Nephron (organoid): ENCODE measurements at regions not wholly inside any gene's neighbourhood (a gene's known extent, or its start where the extent isn't known, plus 50 kb on each side); places are given as distances from the start of the nearest gene placed in this dataset.

ENCODE experiments used
- H3K27ac Mint-ChIP-seq, 3 experiments: 2 replicates each; pipeline ENCODE4 v1.8.0; 2020; ENCODE audit warnings: mixed read lengths in 3 of 3, mild to moderate bottlenecking in 2 of 3, moderate library complexity in 1 of 3
- H3K27me3 Mint-ChIP-seq: 2 replicates; pipeline ENCODE4 v1.8.0; 2021; ENCODE audit warnings: low read depth, mild to moderate bottlenecking, moderate library complexity, mixed read lengths
- H3K36me3 Mint-ChIP-seq: 2 replicates; pipeline ENCODE4 v1.8.0; 2020; ENCODE audit warnings: low read depth, mixed read lengths
- H3K4me1 Mint-ChIP-seq: 2 replicates; pipeline ENCODE4 v1.8.0; 2020; ENCODE audit warnings: mixed read lengths
- H3K4me3 Mint-ChIP-seq, 3 experiments: 2 replicates each; pipeline ENCODE4 v1.8.0; 2020; ENCODE audit warnings: mild to moderate bottlenecking in 3 of 3, mixed read lengths in 3 of 3, moderate library complexity in 2 of 3
- H3K9me3 Mint-ChIP-seq: 2 replicates; pipeline ENCODE4 v1.8.0; 2020; ENCODE audit warnings: mixed read lengths
- TF ChIP-seq, protein P1 (sequence below), 3 experiments: fragments of 200-600 bp; sonication (generic); IDR thresholded peaks; one replicate each; pipeline ENCODE4 v1.5.0; 2021; ENCODE audit warnings: antibody characterized with exemption in 3 of 3; ENCODE audit not compliant: unreplicated experiment in 3 of 3

DNA sequence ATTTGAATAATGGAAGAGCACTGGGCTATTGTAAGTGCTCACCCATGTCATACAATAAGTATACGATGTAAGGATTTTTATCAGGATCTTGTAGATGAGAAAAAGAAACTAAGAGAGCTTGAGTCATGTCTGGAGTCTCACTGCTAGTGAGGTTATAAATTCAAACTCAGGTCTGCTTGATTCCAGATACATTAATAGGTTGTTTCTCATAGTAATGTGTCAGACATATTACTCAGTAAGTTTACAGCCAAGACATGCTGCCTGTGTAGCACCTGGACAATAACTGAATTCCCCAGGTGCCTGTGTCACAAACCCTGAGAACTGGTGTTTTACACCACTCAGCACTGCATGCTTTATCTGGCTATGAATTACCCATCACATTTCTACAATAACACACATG lies 216.9 kb upstream of the LRP1B start:
- no peaks in the 10 kb centered on the region for H3K27me3 Mint-ChIP-seq
- H3K4me3 Mint-ChIP-seq: no peak overlapping the region
- no peaks in the 10 kb centered on the region for H3K4me1 Mint-ChIP-seq
- TF ChIP-seq, protein P1, sequence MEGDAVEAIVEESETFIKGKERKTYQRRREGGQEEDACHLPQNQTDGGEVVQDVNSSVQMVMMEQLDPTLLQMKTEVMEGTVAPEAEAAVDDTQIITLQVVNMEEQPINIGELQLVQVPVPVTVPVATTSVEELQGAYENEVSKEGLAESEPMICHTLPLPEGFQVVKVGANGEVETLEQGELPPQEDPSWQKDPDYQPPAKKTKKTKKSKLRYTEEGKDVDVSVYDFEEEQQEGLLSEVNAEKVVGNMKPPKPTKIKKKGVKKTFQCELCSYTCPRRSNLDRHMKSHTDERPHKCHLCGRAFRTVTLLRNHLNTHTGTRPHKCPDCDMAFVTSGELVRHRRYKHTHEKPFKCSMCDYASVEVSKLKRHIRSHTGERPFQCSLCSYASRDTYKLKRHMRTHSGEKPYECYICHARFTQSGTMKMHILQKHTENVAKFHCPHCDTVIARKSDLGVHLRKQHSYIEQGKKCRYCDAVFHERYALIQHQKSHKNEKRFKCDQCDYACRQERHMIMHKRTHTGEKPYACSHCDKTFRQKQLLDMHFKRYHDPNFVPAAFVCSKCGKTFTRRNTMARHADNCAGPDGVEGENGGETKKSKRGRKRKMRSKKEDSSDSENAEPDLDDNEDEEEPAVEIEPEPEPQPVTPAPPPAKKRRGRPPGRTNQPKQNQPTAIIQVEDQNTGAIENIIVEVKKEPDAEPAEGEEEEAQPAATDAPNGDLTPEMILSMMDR (IDR thresholded peaks at IDR 0.05; ENCODE audit: unreplicated experiment in 3 of 3): no peak
- H3K27ac Mint-ChIP-seq: no peak overlapping the region
- no peaks in the 10 kb centered on the region for H3K36me3 Mint-ChIP-seq
- H3K9me3 Mint-ChIP-seq: peaks cover 7% of the 10 kb centered on the region

DNA sequence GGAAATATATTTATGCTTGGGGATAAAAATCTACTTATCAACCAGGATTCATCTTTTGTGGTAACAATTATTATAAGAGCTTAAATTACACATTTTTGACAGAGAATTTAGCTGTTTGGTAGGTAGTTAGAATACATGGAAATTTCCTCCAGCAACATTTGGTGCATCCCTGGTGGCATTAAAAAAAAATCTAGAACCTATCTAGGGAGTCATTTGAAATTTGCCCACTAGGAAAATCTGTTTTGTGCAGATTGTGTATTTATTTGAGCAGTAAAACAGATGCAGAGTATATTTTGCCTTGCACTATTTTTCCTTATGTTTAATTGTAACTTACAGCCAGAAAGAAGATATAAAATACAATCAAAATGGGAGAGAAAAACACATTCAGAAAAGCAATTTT lies 208.4 kb upstream of the LRP1B start:
- TF ChIP-seq, protein P1 (IDR thresholded peaks at IDR 0.05; ENCODE audit: unreplicated experiment in 3 of 3): no peak
- no peak overlapping the region for H3K4me3 Mint-ChIP-seq
- no peaks in the 10 kb centered on the region for H3K4me1 Mint-ChIP-seq
- no peaks in the 10 kb centered on the region for H3K27me3 Mint-ChIP-seq
- H3K9me3 Mint-ChIP-seq: peaks cover 13% of the 10 kb centered on the region
- H3K27ac Mint-ChIP-seq: no peak overlapping the region
- no peaks in the 10 kb centered on the region for H3K36me3 Mint-ChIP-seq

DNA sequence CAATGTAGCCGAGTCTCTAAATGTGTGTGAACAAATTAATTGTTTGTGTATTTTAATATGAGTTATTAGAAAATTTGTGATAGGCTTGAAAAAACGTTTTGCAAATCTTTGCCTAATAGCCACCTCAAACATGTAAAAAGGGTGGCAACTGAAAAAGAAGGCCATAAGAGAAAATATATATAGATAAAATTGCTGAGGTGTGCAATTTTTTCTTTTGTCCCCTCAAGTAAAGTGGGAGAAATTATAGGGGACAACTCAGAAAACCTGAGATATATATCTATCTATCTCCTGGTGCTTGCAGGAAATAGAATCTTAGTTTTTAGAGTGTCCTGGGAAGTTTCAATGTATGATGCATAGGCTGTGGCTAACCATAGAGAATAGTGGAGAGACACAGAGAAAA lies 201.4 kb upstream of the LRP1B start:
- no peaks in the 10 kb centered on the region for H3K27me3 Mint-ChIP-seq
- TF ChIP-seq, protein P1 (IDR thresholded peaks at IDR 0.05; ENCODE audit: unreplicated experiment in 3 of 3): no peak
- no peak overlapping the region for H3K27ac Mint-ChIP-seq
- H3K4me3 Mint-ChIP-seq: no peak overlapping the region
- no peaks in the 10 kb centered on the region for H3K36me3 Mint-ChIP-seq
- H3K9me3 Mint-ChIP-seq: peaks cover 10% of the 10 kb centered on the region
- no peaks in the 10 kb centered on the region for H3K4me1 Mint-ChIP-seq

DNA sequence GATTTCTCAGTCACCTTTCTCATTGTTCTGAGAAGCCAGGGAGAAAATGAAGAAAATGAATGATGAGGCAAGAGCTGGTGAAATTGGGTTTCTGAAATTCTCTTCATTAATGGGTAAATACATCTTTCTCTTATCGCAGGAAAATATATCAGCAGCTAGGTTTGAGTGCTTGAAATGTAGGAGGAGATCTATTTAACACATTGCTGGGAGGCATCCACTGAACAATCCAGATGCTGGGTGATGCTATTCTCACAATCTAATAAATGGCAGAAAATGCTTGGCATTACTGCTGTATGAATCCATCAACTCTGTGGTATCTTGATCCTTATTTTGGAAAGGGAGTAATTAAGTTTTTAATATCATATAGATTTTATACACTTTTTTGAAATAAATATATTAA lies 199.6 kb upstream of the LRP1B start:
- no peaks in the 10 kb centered on the region for H3K4me1 Mint-ChIP-seq
- no peak overlapping the region for H3K4me3 Mint-ChIP-seq
- no peaks in the 10 kb centered on the region for H3K27me3 Mint-ChIP-seq
- H3K36me3 Mint-ChIP-seq: no peaks in the 10 kb centered on the region
- peaks cover 9% of the 10 kb centered on the region for H3K9me3 Mint-ChIP-seq
- no peak overlapping the region for H3K27ac Mint-ChIP-seq
- TF ChIP-seq, protein P1 (IDR thresholded peaks at IDR 0.05; ENCODE audit: unreplicated experiment in 3 of 3): no peak

DNA sequence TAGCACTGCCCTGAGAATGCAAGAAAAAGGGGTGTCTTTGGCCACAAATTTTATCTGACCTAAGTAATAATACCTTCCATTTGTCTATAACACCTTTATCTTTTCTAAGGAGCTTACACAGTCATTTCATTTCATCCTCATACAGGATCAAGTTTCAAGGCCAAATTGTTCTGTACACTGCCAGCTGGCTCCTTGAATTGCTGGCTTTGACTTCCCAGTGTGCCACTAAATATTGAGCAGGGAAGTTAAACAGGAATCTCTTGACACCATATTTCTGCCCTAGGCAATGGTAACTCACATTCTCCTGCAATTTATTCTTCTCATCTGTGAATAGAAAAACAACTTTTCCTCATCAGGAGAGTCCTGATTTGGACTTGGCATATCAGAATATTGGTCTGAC lies 195.1 kb upstream of the LRP1B start:
- H3K27ac Mint-ChIP-seq: no peak overlapping the region
- H3K36me3 Mint-ChIP-seq: no peaks in the 10 kb centered on the region
- H3K4me3 Mint-ChIP-seq: no peak overlapping the region
- H3K9me3 Mint-ChIP-seq: no peaks in the 10 kb centered on the region
- TF ChIP-seq, protein P1 (IDR thresholded peaks at IDR 0.05; ENCODE audit: unreplicated experiment in 3 of 3): no peak
- no peaks in the 10 kb centered on the region for H3K27me3 Mint-ChIP-seq
- no peaks in the 10 kb centered on the region for H3K4me1 Mint-ChIP-seq

DNA sequence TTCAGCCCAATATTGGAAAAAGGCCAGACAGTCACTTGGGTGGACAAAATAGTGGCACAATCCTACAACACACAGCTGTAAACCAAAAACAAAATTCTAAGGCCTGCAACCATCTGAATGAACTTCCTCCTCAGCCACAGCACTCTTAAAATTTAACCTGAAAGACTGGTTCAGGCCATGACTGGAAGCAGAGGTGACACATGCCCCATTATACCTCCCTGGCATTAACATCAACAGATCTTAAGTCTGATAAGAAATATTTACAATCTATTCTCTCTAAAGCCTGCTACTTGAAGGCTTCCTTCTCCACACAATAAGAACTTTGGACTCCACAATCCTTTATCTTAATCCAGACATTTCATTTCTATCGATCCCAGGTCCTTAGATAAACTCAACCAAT lies 192.4 kb upstream of the LRP1B start:
- H3K27me3 Mint-ChIP-seq: no peaks in the 10 kb centered on the region
- H3K36me3 Mint-ChIP-seq: no peaks in the 10 kb centered on the region
- no peak overlapping the region for H3K4me3 Mint-ChIP-seq
- H3K27ac Mint-ChIP-seq: no peak overlapping the region
- no peaks in the 10 kb centered on the region for H3K9me3 Mint-ChIP-seq
- H3K4me1 Mint-ChIP-seq: no peaks in the 10 kb centered on the region
- TF ChIP-seq, protein P1 (IDR thresholded peaks at IDR 0.05; ENCODE audit: unreplicated experiment in 3 of 3): no peak
